HL-60 (cell line): ENCODE measurements at regions not wholly inside any gene's neighbourhood (a gene's known extent, or its start where the extent isn't known, plus 50 kb on each side); places are given as distances from the start of the nearest gene placed in this dataset.

Experiments used
- CTCF ChIP-seq: IDR thresholded peaks from one replicate; pipeline ENCODE4 v1.5.1; 2011; ENCODE audit warnings: low read length, control low read depth, inconsistent platforms; ENCODE audit not compliant: insufficient read depth
- GABPA ChIP-seq: IDR thresholded peaks from 2 replicates; pipeline ENCODE4 v1.6.1; 2012; ENCODE audit warnings: low read depth
- SPI1 ChIP-seq: IDR thresholded peaks from 2 replicates; pipeline ENCODE4 v1.6.1; 2012; ENCODE audit warnings: low read depth, mild to moderate bottlenecking, borderline replicate concordance

- no peak for TF ChIP-seq CTCF
- TF ChIP-seq SPI1: no peak
- TF ChIP-seq GABPA: no peak
These were observed 479.7 kb upstream of the EYS start for GRCh38 chr6:66186756-66187155.
